KMS-11 (cell line): ENCODE measurements at regions not wholly inside any gene's neighbourhood (a gene's known extent, or its start where the extent isn't known, plus 50 kb on each side); places are given as distances from the start of the nearest gene placed in this dataset.

Source experiments
- H2AFZ ChIP-seq: fragments of 200-600 bp; sonication (generic); 2 replicates; pipeline ENCODE4 v1.6.1; 2016; ENCODE audit warnings: antibody characterized with exemption, mixed run types, low read depth
- H3K27ac ChIP-seq: fragments of 200-600 bp; sonication (generic); 2 replicates; pipeline ENCODE4 v1.6.1; 2016; ENCODE audit warnings: mild to moderate bottlenecking, mixed run types
- H3K27me3 ChIP-seq: fragments of 200-600 bp; sonication (generic); 2 replicates; pipeline ENCODE4 v1.6.1; 2017; ENCODE audit warnings: mild to moderate bottlenecking, low read depth, mixed run types, moderate library complexity; ENCODE audit not compliant: insufficient read depth
- H3K36me3 ChIP-seq: fragments of 200-600 bp; sonication (generic); 2 replicates; pipeline ENCODE4 v1.6.1; 2017; ENCODE audit warnings: mild to moderate bottlenecking, mixed run types; ENCODE audit not compliant: insufficient read depth
- H3K4me1 ChIP-seq: fragments of 200-600 bp; sonication (generic); 2 replicates; pipeline ENCODE4 v1.6.1; 2016; ENCODE audit warnings: mild to moderate bottlenecking, low read depth, mixed run types; ENCODE audit not compliant: poor library complexity, severe bottlenecking
- H3K4me2 ChIP-seq: fragments of 200-600 bp; sonication (generic); 2 replicates; pipeline ENCODE4 v1.7.0; 2016; ENCODE audit warnings: mild to moderate bottlenecking, mixed run types
- H3K4me3 ChIP-seq: fragments of 200-600 bp; sonication (generic); IDR thresholded peaks from 2 replicates; pipeline ENCODE4 v1.6.1; 2017; ENCODE audit warnings: low read depth, low read length, mixed read lengths; ENCODE audit not compliant: insufficient read depth
- H3K79me2 ChIP-seq: fragments of 200-600 bp; sonication (generic); 2 replicates; pipeline ENCODE4 v1.6.1; 2016; ENCODE audit warnings: low read depth, mixed run types; ENCODE audit not compliant: insufficient read depth
- H3K9ac ChIP-seq: fragments of 200-600 bp; sonication (generic); 2 replicates; pipeline ENCODE4 v1.6.1; 2016; ENCODE audit warnings: mild to moderate bottlenecking, mixed run types
- H4K20me1 ChIP-seq: fragments of 200-600 bp; sonication (generic); 2 replicates; pipeline ENCODE4 v1.6.1; 2016; ENCODE audit warnings: mild to moderate bottlenecking, mixed run types; ENCODE audit not compliant: insufficient read depth
- TF ChIP-seq, protein P1 (sequence below): fragments of 200-600 bp; sonication (generic); conservative IDR thresholded peaks from 2 replicates; pipeline ENCODE4 v1.6.1; 2017; ENCODE audit warnings: low read depth, mild to moderate bottlenecking, antibody characterized with exemption, low read length, moderate library complexity, mixed read lengths

DNA sequence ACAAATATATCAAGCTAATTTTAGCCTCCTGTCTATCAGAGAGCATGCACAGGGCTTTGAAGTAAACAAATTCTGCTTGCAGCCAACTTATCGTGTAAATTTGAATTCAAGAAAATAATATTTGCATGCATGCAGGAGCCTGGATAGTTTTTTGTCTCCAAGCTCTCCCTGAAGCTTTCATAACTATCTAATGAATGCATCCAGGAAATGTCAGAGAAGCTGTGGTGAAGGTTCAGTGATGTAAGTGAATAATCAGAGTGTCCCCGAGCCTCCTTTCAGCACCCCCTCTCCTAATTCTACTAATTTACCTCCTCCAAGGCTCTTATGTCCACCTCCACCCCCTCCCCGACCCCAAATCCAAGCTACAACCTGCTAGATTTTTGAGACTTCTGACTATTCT is 172.0 kb upstream of the ZNF32 start:
- Histone ChIP-seq H3K79me2 (no peaks in the 10 kb centered on the region), H3K4me1 (no peaks in the 10 kb centered on the region), H3K27ac (no peak overlapping the region), H4K20me1 (no peaks in the 10 kb centered on the region), H3K27me3 (no peaks in the 10 kb centered on the region), H3K9ac (no peak overlapping the region), H3K4me2 (no peak overlapping the region), H3K36me3 (no peaks in the 10 kb centered on the region), H2AFZ (no peak overlapping the region), H3K4me3 (no peak overlapping the region)
- TF ChIP-seq, protein P1, sequence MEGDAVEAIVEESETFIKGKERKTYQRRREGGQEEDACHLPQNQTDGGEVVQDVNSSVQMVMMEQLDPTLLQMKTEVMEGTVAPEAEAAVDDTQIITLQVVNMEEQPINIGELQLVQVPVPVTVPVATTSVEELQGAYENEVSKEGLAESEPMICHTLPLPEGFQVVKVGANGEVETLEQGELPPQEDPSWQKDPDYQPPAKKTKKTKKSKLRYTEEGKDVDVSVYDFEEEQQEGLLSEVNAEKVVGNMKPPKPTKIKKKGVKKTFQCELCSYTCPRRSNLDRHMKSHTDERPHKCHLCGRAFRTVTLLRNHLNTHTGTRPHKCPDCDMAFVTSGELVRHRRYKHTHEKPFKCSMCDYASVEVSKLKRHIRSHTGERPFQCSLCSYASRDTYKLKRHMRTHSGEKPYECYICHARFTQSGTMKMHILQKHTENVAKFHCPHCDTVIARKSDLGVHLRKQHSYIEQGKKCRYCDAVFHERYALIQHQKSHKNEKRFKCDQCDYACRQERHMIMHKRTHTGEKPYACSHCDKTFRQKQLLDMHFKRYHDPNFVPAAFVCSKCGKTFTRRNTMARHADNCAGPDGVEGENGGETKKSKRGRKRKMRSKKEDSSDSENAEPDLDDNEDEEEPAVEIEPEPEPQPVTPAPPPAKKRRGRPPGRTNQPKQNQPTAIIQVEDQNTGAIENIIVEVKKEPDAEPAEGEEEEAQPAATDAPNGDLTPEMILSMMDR, result no peak

GRCh38 chr10:43819464-43820230 is 171.0 kb upstream of the ZNF32 start:
- no peak overlapping the region for H2AFZ ChIP-seq
- no peak overlapping the region for H3K4me3 ChIP-seq
- no peaks in the 10 kb centered on the region for H3K4me1 ChIP-seq
- H3K79me2 ChIP-seq, result no peaks in the 10 kb centered on the region
- no peaks in the 10 kb centered on the region for H4K20me1 ChIP-seq
- no peaks in the 10 kb centered on the region for H3K27me3 ChIP-seq
- H3K9ac ChIP-seq, result no peak overlapping the region
- TF ChIP-seq, protein P1, result no peak
- H3K36me3 ChIP-seq, result no peaks in the 10 kb centered on the region
- no peak overlapping the region for H3K27ac ChIP-seq
- H3K4me2 ChIP-seq, result no peak overlapping the region

DNA sequence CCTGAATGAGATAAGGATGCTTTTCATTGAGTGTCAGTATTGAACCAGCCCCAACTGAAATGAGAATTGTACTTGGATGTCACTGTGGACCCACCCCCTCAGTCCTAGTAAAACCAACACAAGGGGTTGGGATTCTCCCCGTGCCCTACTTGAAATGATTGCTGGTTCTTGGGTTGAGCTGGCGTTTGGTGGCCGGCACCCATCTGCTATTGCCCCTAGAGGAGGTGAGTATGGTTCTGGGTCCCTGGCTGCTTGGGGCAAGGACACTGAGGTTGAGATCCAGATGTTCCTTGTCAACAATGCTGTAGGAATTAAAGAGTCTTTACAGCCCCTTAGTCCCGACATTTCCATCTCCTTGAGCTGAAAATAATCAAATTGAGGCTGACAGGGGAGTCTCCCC is 170.0 kb upstream of the ZNF32 start:
- Histone ChIP-seq H3K79me2 (no peaks in the 10 kb centered on the region), H3K4me3 (no peak overlapping the region), H3K36me3 (no peaks in the 10 kb centered on the region), H3K9ac (no peak overlapping the region), H4K20me1 (no peaks in the 10 kb centered on the region), H3K27ac (no peak overlapping the region), H3K27me3 (no peaks in the 10 kb centered on the region), H3K4me2 (no peak overlapping the region), H3K4me1 (no peaks in the 10 kb centered on the region), H2AFZ (no peak overlapping the region)
- TF ChIP-seq, protein P1, result no peak

DNA sequence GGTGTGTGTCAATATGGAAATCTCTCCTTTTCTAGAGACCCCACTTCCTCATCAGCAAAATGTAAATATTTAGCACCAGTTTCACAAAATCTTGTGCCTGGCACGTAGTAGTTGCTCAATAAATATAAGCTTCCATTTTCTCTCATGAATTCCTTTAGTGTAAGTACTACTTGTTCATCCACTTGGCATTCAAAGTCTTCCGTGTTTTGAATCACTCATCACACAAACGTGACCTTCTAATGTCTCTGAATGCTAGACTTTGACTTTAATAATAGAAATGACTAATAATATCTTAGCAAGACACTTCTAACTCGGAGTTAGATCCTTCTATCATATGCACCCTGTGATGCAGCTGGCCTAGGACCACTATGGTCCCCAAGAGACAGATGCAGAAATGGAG is 168.7 kb upstream of the ZNF32 start:
- H3K36me3 ChIP-seq, result no peaks in the 10 kb centered on the region
- H3K4me1 ChIP-seq, result no peaks in the 10 kb centered on the region
- no peak overlapping the region for H3K4me2 ChIP-seq
- H3K27ac ChIP-seq, result no peak overlapping the region
- H3K9ac ChIP-seq, result no peak overlapping the region
- no peaks in the 10 kb centered on the region for H3K79me2 ChIP-seq
- no peaks in the 10 kb centered on the region for H4K20me1 ChIP-seq
- no peak overlapping the region for H2AFZ ChIP-seq
- no peak overlapping the region for H3K4me3 ChIP-seq
- no peaks in the 10 kb centered on the region for H3K27me3 ChIP-seq
- TF ChIP-seq, protein P1, result no peak
